Jurkat, Clone E6-1 (cell line): ENCODE measurements at regions not wholly inside any gene's neighbourhood (a gene's known extent, or its start where the extent isn't known, plus 50 kb on each side); places are given as distances from the start of the nearest gene placed in this dataset.
"Not testable (repeated sequence)": the region's sequence is repeated elsewhere in the genome, so short reads cannot be mapped to it uniquely, and the experiment has no call there.

ENCODE experiments used
- DNase-seq: peaks from one replicate; pipeline ENCODE4 v3.0.0-alpha.2; 2011; ENCODE audit warnings: low read depth, low spot score
- H3K4me3 ChIP-seq: 2 replicates; pipeline ENCODE4 v1.5.1; 2011; ENCODE audit warnings: mild to moderate bottlenecking, low read length, control low read depth, moderate library complexity

DNA sequence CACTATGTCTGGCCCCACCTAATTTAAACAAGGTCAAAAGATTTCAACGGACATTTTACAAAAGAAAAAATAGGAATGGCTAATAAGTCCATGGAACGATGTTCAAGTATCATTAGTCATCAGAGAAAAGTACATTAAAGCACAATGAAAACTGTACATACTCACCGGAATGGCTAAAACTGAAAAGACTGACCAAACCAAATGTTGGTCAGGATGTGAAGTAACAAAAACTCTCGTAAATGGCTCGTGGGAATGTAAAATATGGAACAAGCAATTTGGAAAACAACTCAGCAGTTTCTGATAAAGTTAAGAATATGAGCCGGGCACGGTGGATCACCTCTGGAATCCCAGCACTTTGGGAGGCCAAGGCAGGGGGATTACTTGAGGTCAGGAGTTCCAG, 65.7 kb upstream of the PARD3 start:
- no peak for DNase-seq
- H3K4me3 ChIP-seq = no peak overlapping the region

DNA sequence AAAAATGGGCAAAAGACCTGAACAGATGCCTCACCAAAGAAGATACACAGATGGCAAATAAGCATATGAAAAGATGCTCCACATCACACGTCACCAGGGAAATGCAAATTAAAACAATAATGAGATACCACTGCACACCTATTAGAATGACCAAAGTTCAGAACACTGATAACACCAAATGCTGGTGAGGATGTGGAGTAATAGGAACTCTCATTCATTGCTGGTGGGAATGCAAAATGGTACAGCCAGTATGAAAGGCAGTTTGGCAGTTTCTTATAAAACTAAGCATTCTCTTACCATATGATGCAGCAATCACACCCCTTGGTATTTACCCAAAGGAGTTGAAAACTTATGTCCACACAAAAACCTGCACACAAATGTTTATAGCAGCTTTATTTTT, 63.6 kb upstream of the PARD3 start:
- DNase-seq, H3K4me3 ChIP-seq: not testable (repeated sequence)

DNA sequence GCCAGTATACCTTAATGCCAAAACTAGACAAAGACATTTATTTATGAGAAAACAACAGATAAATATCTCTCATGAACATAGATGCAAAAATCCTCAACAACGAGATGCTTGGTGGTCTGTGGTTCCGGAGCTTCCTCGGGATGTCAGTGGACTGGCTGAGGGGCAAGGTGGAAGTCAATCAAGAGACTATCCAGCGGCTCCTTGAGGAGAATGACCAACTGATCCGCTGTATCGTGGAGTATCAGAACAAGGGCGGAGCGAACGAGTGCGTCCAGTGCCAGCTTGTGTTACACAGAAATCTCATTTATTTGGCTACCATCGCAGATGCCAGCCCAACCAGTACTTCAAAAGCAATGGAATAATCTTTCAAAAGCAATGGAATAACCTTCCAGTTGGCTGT, 60.0 kb upstream of the PARD3 start:
- no peak for DNase-seq
- no peak overlapping the region for H3K4me3 ChIP-seq

DNA sequence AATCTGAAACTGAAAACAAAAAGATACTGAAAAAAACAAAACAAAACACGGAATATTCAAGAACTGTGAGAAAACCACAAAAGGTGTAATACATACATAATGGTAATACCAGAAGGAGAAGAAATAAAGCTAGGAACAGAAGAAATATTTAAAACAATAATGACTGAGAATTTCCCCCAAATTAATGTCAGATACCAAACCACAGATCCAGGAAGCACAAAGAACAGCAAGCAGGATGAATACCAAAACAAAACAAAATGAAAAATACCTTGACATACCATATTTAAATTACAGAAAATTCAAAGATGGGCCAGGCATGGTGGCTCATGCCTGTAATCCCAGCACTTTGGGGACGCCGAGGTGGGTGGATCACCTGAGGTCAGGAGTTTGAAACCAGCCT, 57.7 kb upstream of the PARD3 start:
- DNase-seq = no peak
- no peak overlapping the region for H3K4me3 ChIP-seq

DNA sequence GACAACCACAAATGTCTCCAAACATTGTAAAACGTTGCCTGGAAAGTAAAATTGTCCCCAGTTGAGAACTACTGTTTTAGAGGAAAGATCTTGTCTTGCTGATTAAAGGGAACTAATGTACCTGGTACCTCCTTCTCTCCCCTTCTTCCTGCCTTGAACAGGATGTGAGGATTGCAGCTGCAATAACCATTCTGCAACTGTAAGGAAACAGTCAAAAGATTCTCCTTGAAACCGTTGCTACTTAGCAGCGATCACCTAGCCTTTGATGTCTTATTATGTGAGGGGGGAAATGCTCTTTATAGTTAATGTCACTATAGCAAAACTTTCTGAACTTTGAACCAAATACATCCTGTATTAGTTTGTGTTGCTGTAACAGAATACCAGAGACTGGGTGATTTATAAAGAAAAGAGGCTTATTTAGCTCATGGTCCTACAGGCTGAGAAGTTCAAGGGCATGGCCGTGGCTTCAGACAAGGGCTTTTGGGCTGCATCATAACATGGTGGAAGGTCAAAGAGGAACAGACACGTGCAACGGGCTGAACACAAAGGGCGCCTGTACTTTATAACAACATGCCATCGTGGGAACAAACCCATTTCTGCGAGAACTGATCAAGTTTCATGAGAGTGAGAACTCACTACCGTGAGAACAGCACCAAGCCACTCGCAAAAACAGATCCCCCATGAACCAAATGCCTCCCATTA, 54.2 kb upstream of the PARD3 start:
- peak; percentile 97 for DNase-seq
- H3K4me3 ChIP-seq = peak overlapping the region; percentile 38

DNA sequence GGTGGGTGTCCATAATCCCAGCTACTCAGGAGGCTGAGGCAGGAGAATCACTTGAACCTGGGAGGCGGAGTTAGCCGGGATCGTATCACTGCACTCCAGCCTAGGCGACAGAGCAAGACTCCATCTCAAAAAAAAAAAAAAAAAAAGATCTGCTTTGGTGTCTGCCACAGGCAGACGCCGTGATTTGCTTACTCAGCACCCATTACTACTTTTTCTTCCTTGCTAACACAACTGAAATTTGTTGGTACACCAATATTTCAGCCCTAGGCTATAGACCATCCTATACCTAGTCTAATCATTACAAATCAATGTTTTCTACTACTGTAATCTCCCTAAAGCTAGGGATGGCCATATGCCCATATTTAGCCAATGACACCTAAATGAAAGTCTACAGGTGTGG, 53.5 kb upstream of the PARD3 start:
- DNase-seq = peak; percentile 28
- H3K4me3 ChIP-seq = peak overlapping the region; percentile 38

DNA sequence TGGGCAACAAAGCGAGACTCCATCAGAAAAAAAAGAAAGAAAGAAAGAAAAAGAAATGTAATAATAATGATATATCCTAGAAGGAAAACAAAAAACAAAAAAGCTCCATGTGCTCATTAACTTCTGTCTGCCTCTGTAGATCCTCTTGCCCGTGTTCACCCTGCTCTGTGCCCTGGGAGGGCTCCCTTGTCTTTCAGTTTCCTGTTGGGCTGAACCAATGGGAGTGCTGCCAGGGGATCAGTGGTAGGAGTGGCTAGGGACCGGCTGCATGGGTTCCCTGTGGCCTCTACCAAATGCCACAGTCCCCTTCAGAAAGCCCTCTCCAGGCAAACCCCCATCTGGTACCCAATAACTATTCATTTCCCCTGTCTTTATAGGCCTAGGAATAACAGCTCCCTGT, 51.8 kb upstream of the PARD3 start:
- H3K4me3 ChIP-seq = peak overlapping the region; percentile 5; the same call in 1 of the 2 replicates
- peak; percentile 88 for DNase-seq
